Spinal cord (tissue), 9 donors: ENCODE measurements at regions not wholly inside any gene's neighbourhood (a gene's known extent, or its start where the extent isn't known, plus 50 kb on each side); places are given as distances from the start of the nearest gene placed in this dataset.

ENCODE experiments used
- DNase-seq, 6 donors: peaks; one replicate each; pipeline versions ENCODE4 v3.0.0 to v3.0.0-alpha.2; 2013 to 2015; ENCODE audit warnings: low spot score in 6 of 6, low read depth in 4 of 6
- H3K27ac ChIP-seq: one replicate; pipeline ENCODE4 v1.5.1; 2013; ENCODE audit warnings: low read depth, low read length, control low read depth
- H3K27me3 ChIP-seq: one replicate; pipeline ENCODE4 v1.6.1; 2013; ENCODE audit warnings: low read length; ENCODE audit not compliant: control insufficient read depth, insufficient read depth
- H3K36me3 ChIP-seq: one replicate; pipeline ENCODE4 v1.6.1; 2013; ENCODE audit warnings: low read length; ENCODE audit not compliant: control insufficient read depth, insufficient read depth
- H3K4me1 ChIP-seq: one replicate; pipeline ENCODE4 v1.6.1; 2013; ENCODE audit warnings: low read length; ENCODE audit not compliant: control insufficient read depth, insufficient read depth
- H3K4me3 ChIP-seq: one replicate; pipeline ENCODE4 v1.5.1; 2013; ENCODE audit warnings: low read depth, low read length, control low read depth
- H3K9me3 ChIP-seq: one replicate; pipeline ENCODE4 v1.6.1; 2013; ENCODE audit warnings: low read length; ENCODE audit not compliant: control insufficient read depth, insufficient read depth
- WGBS: methylation state at CpG from one replicate; pipeline ENCODE4 v1.1.5; 2013; ENCODE audit warnings: missing lambda C conversion rate; ENCODE audit not compliant: insufficient coverage; 5-methylcytosine and 5-hydroxymethylcytosine counted together
- donor health status: healthy.

- no peaks in the 10 kb centered on the region for H3K9me3 ChIP-seq
- 58% methylated on average over 3 of the region's 3 CpGs for WGBS
- no peaks in the 10 kb centered on the region for H3K27me3 ChIP-seq
- peak overlapping the region; percentile 25 for H3K27ac ChIP-seq
- H3K4me1 ChIP-seq, result peaks cover 15% of the 10 kb centered on the region
- no peaks in the 10 kb centered on the region for H3K36me3 ChIP-seq
- H3K4me3 ChIP-seq, result no peak overlapping the region
- DNase-seq, result no peak
Measured at GRCh38 chr15:29885183-29885582, 62.9 kb upstream of the TJP1 start.

GRCh38 chr15:29883126-29883525 lies 60.9 kb upstream of the TJP1 start:
- peaks cover 9% of the 10 kb centered on the region for H3K4me1 ChIP-seq

GRCh38 chr15:29880886-29881285 lies 58.6 kb upstream of the TJP1 start:
- H3K4me3 ChIP-seq, result no peak overlapping the region
- H3K27me3 ChIP-seq, result no peaks in the 10 kb centered on the region
- no peaks in the 10 kb centered on the region for H3K9me3 ChIP-seq
- no peak for DNase-seq
- H3K36me3 ChIP-seq, result no peaks in the 10 kb centered on the region
- H3K27ac ChIP-seq, result no peak overlapping the region
- WGBS, result no CpG with 5 or more reads among the region's 4 CpGs
- peaks cover 11% of the 10 kb centered on the region for H3K4me1 ChIP-seq

More at GRCh38 chr15:29883126-29883525, 60.9 kb upstream of the TJP1 start:
- DNase-seq, result no peak
- no peaks in the 10 kb centered on the region for H3K36me3 ChIP-seq
- H3K27me3 ChIP-seq, result no peaks in the 10 kb centered on the region
- H3K27ac ChIP-seq, result peak overlapping the region; percentile 42
- WGBS, result 73% methylated on average over 2 of the region's 3 CpGs
- no peak overlapping the region for H3K4me3 ChIP-seq
- H3K9me3 ChIP-seq, result no peaks in the 10 kb centered on the region

- Histone ChIP-seq H3K36me3 (no peaks in the 10 kb centered on the region), H3K4me1 (peaks cover 10% of the 10 kb centered on the region), H3K27me3 (no peaks in the 10 kb centered on the region), H3K4me3 (no peak overlapping the region), H3K27ac (no peak overlapping the region), H3K9me3 (no peaks in the 10 kb centered on the region)
- 43% methylated on average over 1 of the region's 3 CpGs for WGBS
- no peak for DNase-seq
Measured at GRCh38 chr15:29880341-29880740, 58.1 kb upstream of the TJP1 start.

- WGBS, result no CpG with 5 or more reads among the region's 1 CpG
Measured at GRCh38 chr15:29874977-29875376, 52.7 kb upstream of the TJP1 start.

GRCh38 chr15:29873947-29874411 lies 51.7 kb upstream of the TJP1 start:
- no peak for DNase-seq
- H3K36me3 ChIP-seq, result no peaks in the 10 kb centered on the region
- peaks cover 31% of the 10 kb centered on the region for H3K4me1 ChIP-seq
- peak overlapping the region; percentile 74 for H3K27ac ChIP-seq
- WGBS, result 88% methylated on average over 6 of the region's 9 CpGs
- no peak overlapping the region for H3K4me3 ChIP-seq
- H3K27me3 ChIP-seq, result no peaks in the 10 kb centered on the region
- H3K9me3 ChIP-seq, result no peaks in the 10 kb centered on the region

More at GRCh38 chr15:29874977-29875376, 52.7 kb upstream of the TJP1 start:
- H3K27ac ChIP-seq, result no peak overlapping the region
- H3K27me3 ChIP-seq, result no peaks in the 10 kb centered on the region
- no peak for DNase-seq
- H3K4me3 ChIP-seq, result no peak overlapping the region
- peaks cover 31% of the 10 kb centered on the region for H3K4me1 ChIP-seq
- no peaks in the 10 kb centered on the region for H3K9me3 ChIP-seq
- H3K36me3 ChIP-seq, result no peaks in the 10 kb centered on the region

- Histone ChIP-seq H3K4me1 (peaks cover 31% of the 10 kb centered on the region), H3K9me3 (no peaks in the 10 kb centered on the region), H3K27me3 (no peaks in the 10 kb centered on the region), H3K27ac (peak overlapping the region; percentile 74), H3K4me3 (no peak overlapping the region), H3K36me3 (no peaks in the 10 kb centered on the region)
- no peak for DNase-seq
- 75% methylated on average over 2 of the region's 3 CpGs for WGBS
Measured at GRCh38 chr15:29873264-29873663, 51.0 kb upstream of the TJP1 start.

- Histone ChIP-seq H3K27ac (peak overlapping the region; percentile 74), H3K27me3 (no peaks in the 10 kb centered on the region), H3K4me3 (no peak overlapping the region), H3K9me3 (no peaks in the 10 kb centered on the region), H3K36me3 (no peaks in the 10 kb centered on the region), H3K4me1 (peaks cover 34% of the 10 kb centered on the region)
- DNase-seq, result peak in 1 of 6 donors; percentile 38
- WGBS, result 95% methylated on average over 5 of the region's 7 CpGs
Measured at GRCh38 chr15:29872716-29873115, 50.4 kb upstream of the TJP1 start.
